ENCODE measurements at regions not wholly inside any gene's neighbourhood (a gene's known extent, or its start where the extent isn't known, plus 50 kb on each side); places are given as distances from the start of the nearest gene placed in this dataset.

- Histone ChIP-seq H3K27ac (no peak overlapping the region), H3K4me1 (replicated peaks) (no peaks in the 10 kb centered on the region), H3K9me3 (no peaks in the 10 kb centered on the region), H3K36me3 (no peaks in the 10 kb centered on the region), H3K4me3 (no peak overlapping the region), H3K27me3 (replicated peaks; ENCODE audit: insufficient read depth) (no peaks in the 10 kb centered on the region)
- intact Hi-C loops (cut with DNase I): no loop called here
- TF ChIP-seq, protein P1, sequence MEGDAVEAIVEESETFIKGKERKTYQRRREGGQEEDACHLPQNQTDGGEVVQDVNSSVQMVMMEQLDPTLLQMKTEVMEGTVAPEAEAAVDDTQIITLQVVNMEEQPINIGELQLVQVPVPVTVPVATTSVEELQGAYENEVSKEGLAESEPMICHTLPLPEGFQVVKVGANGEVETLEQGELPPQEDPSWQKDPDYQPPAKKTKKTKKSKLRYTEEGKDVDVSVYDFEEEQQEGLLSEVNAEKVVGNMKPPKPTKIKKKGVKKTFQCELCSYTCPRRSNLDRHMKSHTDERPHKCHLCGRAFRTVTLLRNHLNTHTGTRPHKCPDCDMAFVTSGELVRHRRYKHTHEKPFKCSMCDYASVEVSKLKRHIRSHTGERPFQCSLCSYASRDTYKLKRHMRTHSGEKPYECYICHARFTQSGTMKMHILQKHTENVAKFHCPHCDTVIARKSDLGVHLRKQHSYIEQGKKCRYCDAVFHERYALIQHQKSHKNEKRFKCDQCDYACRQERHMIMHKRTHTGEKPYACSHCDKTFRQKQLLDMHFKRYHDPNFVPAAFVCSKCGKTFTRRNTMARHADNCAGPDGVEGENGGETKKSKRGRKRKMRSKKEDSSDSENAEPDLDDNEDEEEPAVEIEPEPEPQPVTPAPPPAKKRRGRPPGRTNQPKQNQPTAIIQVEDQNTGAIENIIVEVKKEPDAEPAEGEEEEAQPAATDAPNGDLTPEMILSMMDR (IDR thresholded peaks at IDR 0.05): no peak
- TF ChIP-seq POLR2AphosphoS5 (IDR thresholded peaks at IDR 0.05) (no peak), POLR2A (IDR thresholded peaks at IDR 0.05) (no peak)
- DNase-seq (ENCODE audit: low spot score): no peak
- 82% methylated on average over 4 of the region's 4 CpGs for WGBS
Measured at GRCh38 chr7:120028636-120029035, 244.3 kb upstream of the KCND2 start.

- no peaks in the 10 kb centered on the region for H3K4me1 ChIP-seq (replicated peaks)
- TF ChIP-seq, protein P1 (IDR thresholded peaks at IDR 0.05): no peak
- TF ChIP-seq POLR2A (IDR thresholded peaks at IDR 0.05) (no peak), POLR2AphosphoS5 (IDR thresholded peaks at IDR 0.05) (no peak)
- no peak overlapping the region for H3K27ac ChIP-seq
- H3K36me3 ChIP-seq: no peaks in the 10 kb centered on the region
- DNase-seq (ENCODE audit: low spot score): no peak
- no peaks in the 10 kb centered on the region for H3K27me3 ChIP-seq (replicated peaks; ENCODE audit: insufficient read depth)
- no peak overlapping the region for H3K4me3 ChIP-seq
- intact Hi-C loops (cut with DNase I): no loop called here
- H3K9me3 ChIP-seq: no peaks in the 10 kb centered on the region
- WGBS: 63% methylated on average over 1 of the region's 1 CpG
Measured at GRCh38 chr7:120030876-120031275, 242.1 kb upstream of the KCND2 start.

GRCh38 chr7:120033114-120033513, 239.9 kb upstream of the KCND2 start:
- no peaks in the 10 kb centered on the region for H3K36me3 ChIP-seq
- H3K9me3 ChIP-seq: no peaks in the 10 kb centered on the region
- intact Hi-C loops (cut with DNase I): no loop called here
- H3K27me3 ChIP-seq (replicated peaks; ENCODE audit: insufficient read depth): no peaks in the 10 kb centered on the region
- DNase-seq (ENCODE audit: low spot score): no peak
- TF ChIP-seq, protein P1 (IDR thresholded peaks at IDR 0.05): no peak
- TF ChIP-seq POLR2A (IDR thresholded peaks at IDR 0.05) (no peak), POLR2AphosphoS5 (IDR thresholded peaks at IDR 0.05) (no peak)
- H3K27ac ChIP-seq: no peak overlapping the region
- H3K4me3 ChIP-seq: no peak overlapping the region
- H3K4me1 ChIP-seq (replicated peaks): no peaks in the 10 kb centered on the region
- 69% methylated on average over 2 of the region's 2 CpGs for WGBS

- no peak overlapping the region for H3K27ac ChIP-seq
- no peak for DNase-seq (ENCODE audit: low spot score)
- intact Hi-C loops (cut with DNase I): no loop called here
- no peak overlapping the region for H3K4me3 ChIP-seq
- no peaks in the 10 kb centered on the region for H3K9me3 ChIP-seq
- no peaks in the 10 kb centered on the region for H3K36me3 ChIP-seq
- 94% methylated on average over 2 of the region's 2 CpGs for WGBS
- H3K27me3 ChIP-seq (replicated peaks; ENCODE audit: insufficient read depth): no peaks in the 10 kb centered on the region
- TF ChIP-seq, protein P1 (IDR thresholded peaks at IDR 0.05): no peak
- TF ChIP-seq POLR2A (IDR thresholded peaks at IDR 0.05) (no peak), POLR2AphosphoS5 (IDR thresholded peaks at IDR 0.05) (no peak)
- no peaks in the 10 kb centered on the region for H3K4me1 ChIP-seq (replicated peaks)
Measured at GRCh38 chr7:120039138-120039537, 233.8 kb upstream of the KCND2 start.

DNA sequence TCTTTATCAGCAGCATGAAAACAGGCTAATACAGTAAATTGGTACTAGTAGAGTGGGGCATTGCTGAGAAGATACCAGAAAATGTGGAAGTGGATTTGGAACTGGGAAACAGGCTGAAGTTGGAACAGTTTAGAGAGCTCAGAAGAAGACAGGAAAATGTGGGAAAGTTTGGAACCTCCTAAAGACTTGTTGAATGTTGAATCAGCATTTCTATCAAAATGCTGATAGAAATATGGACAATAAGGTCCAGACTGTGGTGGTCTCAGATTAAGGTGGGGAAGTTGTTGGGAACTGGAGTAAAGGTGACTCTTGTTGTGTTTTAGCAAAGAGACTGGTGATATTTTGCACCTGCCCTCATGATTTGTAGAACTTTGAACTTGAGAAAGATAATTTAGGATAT, 231.2 kb upstream of the KCND2 start:
- Histone ChIP-seq H3K9me3 (no peaks in the 10 kb centered on the region), H3K4me1 (replicated peaks) (no peaks in the 10 kb centered on the region), H3K36me3 (no peaks in the 10 kb centered on the region), H3K27me3 (replicated peaks; ENCODE audit: insufficient read depth) (no peaks in the 10 kb centered on the region), H3K27ac (no peak overlapping the region), H3K4me3 (no peak overlapping the region)
- DNase-seq (ENCODE audit: low spot score): no peak
- TF ChIP-seq POLR2AphosphoS5 (IDR thresholded peaks at IDR 0.05) (no peak), POLR2A (IDR thresholded peaks at IDR 0.05) (no peak)
- TF ChIP-seq, protein P1 (IDR thresholded peaks at IDR 0.05): no peak
- intact Hi-C loops (cut with DNase I): no loop called here
